IMR-90 (cell line): ENCODE measurements at regions not wholly inside any gene's neighbourhood (a gene's known extent, or its start where the extent isn't known, plus 50 kb on each side); places are given as distances from the start of the nearest gene placed in this dataset.

Experiments
- ATAC-seq: fragments of 200-7000 bp; cut with Tn5 transposase; 2 replicates; pipeline ENCODE4 v1.9.1; 2020; ENCODE audit warnings: low read depth, mild to moderate bottlenecking, moderate library complexity
- BruUV-seq: library from RNA; stranded (reverse); fragments of 400-500 nt; replicated peaks from 2 replicates; lab custom pipeline; 2021; lab: Mats Ljungman, UMichigan
- CTCF ChIA-PET: fragments of 300-600 bp; formaldehyde crosslinking; extraction: SDS; loops from one replicate; lab custom pipeline; 2021; ENCODE audit warnings: antibody characterized with exemption; lab: Yijun Ruan, JAX
- POLR2A ChIA-PET: fragments of 300-600 bp; sonication (Branson Sonifier 250); formaldehyde crosslinking; loops from one replicate; lab custom pipeline; 2022; ENCODE audit warnings: antibody characterized with exemption; ENCODE audit not compliant: unreplicated experiment; lab: Charles Lee
- DNase-seq: peaks from one replicate; pipeline ENCODE4 v3.0.0; 2013
- H2AFZ ChIP-seq: replicated peaks from 2 replicates; pipeline ENCODE3; 2013; ENCODE audit warnings: low read length, mild to moderate bottlenecking; ENCODE audit not compliant: poor library complexity
- H2AK5ac ChIP-seq: 2 replicates; pipeline ENCODE4 v1.6.1; 2013; ENCODE audit warnings: low read depth, low read length, inconsistent platforms
- H2AK9ac ChIP-seq: replicated peaks from 2 replicates; pipeline ENCODE3; 2013; ENCODE audit warnings: mild to moderate bottlenecking, low read depth, low read length, moderate library complexity; ENCODE audit not compliant: poor library complexity
- H2BK120ac ChIP-seq: 2 replicates; pipeline ENCODE4 v1.6.1; 2013; ENCODE audit warnings: low read depth, low read length, inconsistent platforms
- H2BK15ac ChIP-seq: 3 replicates; pipeline ENCODE4 v1.6.1; 2013; ENCODE audit warnings: low read depth, low read length, inconsistent platforms
- H2BK20ac ChIP-seq: 2 replicates; pipeline ENCODE4 v1.6.1; 2013; ENCODE audit warnings: low read depth, mild to moderate bottlenecking, inconsistent platforms, low read length, moderate library complexity
- H2BK5ac ChIP-seq: 2 replicates; pipeline ENCODE4 v1.6.1; 2013; ENCODE audit warnings: mild to moderate bottlenecking, low read depth, low read length, inconsistent platforms; ENCODE audit not compliant: poor library complexity, severe bottlenecking
- H3K14ac ChIP-seq: replicated peaks from 2 replicates; pipeline ENCODE4 v1.6.1; 2013; ENCODE audit warnings: low read depth, low read length, inconsistent platforms
- H3K18ac ChIP-seq: 2 replicates; pipeline ENCODE4 v1.6.1; 2013; ENCODE audit warnings: low read depth, low read length, control low read depth
- H3K23ac ChIP-seq: 2 replicates; pipeline ENCODE4 v1.6.1; 2013; ENCODE audit warnings: low read depth, low read length, inconsistent platforms
- H3K27ac ChIP-seq: 2 replicates; pipeline ENCODE4 v1.5.1; 2013; ENCODE audit warnings: mild to moderate bottlenecking, control low read depth, low read length; ENCODE audit not compliant: insufficient read depth
- H3K27me3 ChIP-seq: 2 replicates; pipeline ENCODE4 v1.6.1; 2013; ENCODE audit warnings: low read length; ENCODE audit not compliant: control insufficient read depth, insufficient read depth
- H3K36me3 ChIP-seq: 2 replicates; pipeline ENCODE4 v1.6.1; 2013; ENCODE audit warnings: low read length, mixed read lengths; ENCODE audit not compliant: control insufficient read depth, insufficient read depth
- H3K4ac ChIP-seq: 2 replicates; pipeline ENCODE4 v1.6.1; 2013; ENCODE audit warnings: low read depth, low read length, inconsistent platforms
- H3K4me1 ChIP-seq: 2 replicates; pipeline ENCODE4 v1.6.1; 2013; ENCODE audit warnings: low read length, mixed read lengths; ENCODE audit not compliant: control insufficient read depth, insufficient read depth
- H3K4me2 ChIP-seq: 2 replicates; pipeline ENCODE4 v1.6.1; 2013; ENCODE audit warnings: low read depth, mild to moderate bottlenecking, control low read depth, low read length, moderate library complexity
- H3K4me3 ChIP-seq: 2 replicates; pipeline ENCODE4 v1.5.1; 2013; ENCODE audit warnings: low read depth, mild to moderate bottlenecking, control low read depth, low read length, moderate library complexity; ENCODE audit not compliant: insufficient read depth
- H3K56ac ChIP-seq: 2 replicates; pipeline ENCODE4 v1.6.1; 2013; ENCODE audit warnings: low read length, inconsistent platforms; ENCODE audit not compliant: insufficient read depth; ENCODE audit errors: extremely low read depth
- H3K79me1 ChIP-seq, 2 experiments: 2 replicates each; pipeline ENCODE4 v1.6.1; 2013; ENCODE audit warnings: low read length in 2 of 2, inconsistent platforms in 1 of 2, low read depth in 1 of 2
- H3K9ac ChIP-seq: 2 replicates; pipeline ENCODE4 v1.6.1; 2013; ENCODE audit warnings: low read depth, low read length, control low read depth
- H3K9me1 ChIP-seq: 2 replicates; pipeline ENCODE4 v1.6.1; 2013; ENCODE audit warnings: low read length, inconsistent platforms; ENCODE audit not compliant: insufficient read depth
- H3K9me3 ChIP-seq: 2 replicates; pipeline ENCODE4 v1.6.1; 2013; ENCODE audit warnings: low read length; ENCODE audit not compliant: control insufficient read depth, insufficient read depth
- H4K20me1 ChIP-seq: 2 replicates; pipeline ENCODE4 v1.6.1; 2013; ENCODE audit warnings: low read length, inconsistent platforms; ENCODE audit not compliant: insufficient read depth
- H4K5ac ChIP-seq: 2 replicates; pipeline ENCODE4 v1.6.1; 2013; ENCODE audit warnings: mild to moderate bottlenecking, low read depth, low read length, control low read depth
- H4K8ac ChIP-seq, 2 experiments: 2 replicates each; pipeline ENCODE4 v1.6.1; 2013; ENCODE audit warnings: low read depth in 2 of 2, low read length in 2 of 2, control low read depth in 1 of 2, inconsistent platforms in 1 of 2
- H4K91ac ChIP-seq: 2 replicates; pipeline ENCODE4 v1.6.1; 2013; ENCODE audit warnings: low read depth, low read length, inconsistent platforms; ENCODE audit not compliant: insufficient read depth
- CEBPB ChIP-seq: IDR thresholded peaks from 2 replicates; pipeline ENCODE4 v1.6.1; 2012; ENCODE audit warnings: low read depth, low read length, improper control_type of control experiment
- RFX5 ChIP-seq: IDR thresholded peaks from 2 replicates; pipeline ENCODE4 v1.8.0; 2012; ENCODE audit warnings: low read depth, mild to moderate bottlenecking, low read length, moderate library complexity
- WGBS, 2 experiments: methylation state at CpG; one replicate each; pipeline versions ENCODE4 v1.1.5 to v1.1.7; 2013; ENCODE audit warnings: missing lambda C conversion rate in 2 of 2; ENCODE audit not compliant: insufficient read length in 1 of 2; ENCODE audit errors: extremely low coverage in 2 of 2; 5-methylcytosine and 5-hydroxymethylcytosine counted together
- dilution Hi-C: fragments of 300-500 bp; cut with HindIII; formaldehyde crosslinking; loops from one replicate; pipeline ENCODE4 v1.14.3; 2018; ENCODE audit warnings: low sequenced_read_pairs; ENCODE audit not compliant: unreplicated experiment
- in situ Hi-C: fragments of 300-500 bp; cut with MboI; formaldehyde crosslinking; loops from 3 replicates; pipeline ENCODE4 v1.14.3; 2019; ENCODE audit warnings: low sequenced_read_pairs, inconsistent platforms, mixed read lengths
- intact Hi-C: fragments of 100-400 bp; cut with micrococcal nuclease; formaldehyde crosslinking; loops from 2 replicates; pipeline ENCODE4 v1.10.0; 2022

DNA sequence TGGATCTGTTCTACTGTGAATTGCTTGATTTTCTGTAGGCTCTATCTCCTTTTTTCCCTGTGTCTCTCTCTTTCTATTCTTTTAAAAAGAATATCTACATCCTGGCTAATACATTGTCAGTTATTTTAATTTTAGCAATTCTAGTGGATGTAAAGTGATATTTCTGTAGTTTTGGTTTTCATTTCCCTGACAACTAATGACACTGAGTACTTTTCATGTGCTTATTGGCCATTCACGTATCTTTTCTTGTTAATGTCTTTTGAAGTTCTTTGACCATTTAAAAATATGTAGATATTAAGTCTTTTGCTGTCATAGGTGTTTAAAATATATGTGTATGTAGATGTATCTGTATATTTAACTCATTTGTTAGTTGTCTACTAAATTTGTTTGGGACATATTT, 59.0 kb upstream of the SOX3 start:
- H3K14ac ChIP-seq, result no peak overlapping the region
- H2BK5ac ChIP-seq, result no peak overlapping the region
- no peak overlapping the region for H2AK9ac ChIP-seq
- no peaks in the 10 kb centered on the region for H3K27me3 ChIP-seq
- ATAC-seq (no peak), DNase-seq (no peak)
- dilution Hi-C loops, result no loop called here
- no peak overlapping the region for H4K5ac ChIP-seq
- in situ Hi-C loops, result no loop called here
- H4K20me1 ChIP-seq, result no peaks in the 10 kb centered on the region
- intact Hi-C loops, result no loop called here
- H2AFZ ChIP-seq, result no peak overlapping the region
- ChIA-PET CTCF (no interaction called here), POLR2A (no interaction called here)
- H3K56ac ChIP-seq, result no peak overlapping the region
- H2BK20ac ChIP-seq, result no peak overlapping the region
- no peak overlapping the region for H3K9ac ChIP-seq
- no peaks in the 10 kb centered on the region for H3K36me3 ChIP-seq
- no peaks in the 10 kb centered on the region for H3K9me3 ChIP-seq
- BruUV-seq, result no TSS peak
- H3K4me3 ChIP-seq, result no peak overlapping the region
- H4K8ac ChIP-seq, result no peak overlapping the region
- no CpG with 5 or more reads among the region's 1 CpG for WGBS, 2 experiments
- no peak overlapping the region for H2BK15ac ChIP-seq
- H3K79me1 ChIP-seq, result no peaks in the 10 kb centered on the region
- no peak overlapping the region for H3K27ac ChIP-seq
- H3K4me2 ChIP-seq, result no peak overlapping the region
- no peak overlapping the region for H2BK120ac ChIP-seq
- H2AK5ac ChIP-seq, result no peak overlapping the region
- H3K23ac ChIP-seq, result no peak overlapping the region
- H3K4ac ChIP-seq, result no peak overlapping the region
- no peak overlapping the region for H4K91ac ChIP-seq
- H3K18ac ChIP-seq, result no peak overlapping the region
- H3K9me1 ChIP-seq, result no peaks in the 10 kb centered on the region
- TF ChIP-seq CEBPB (no peak), RFX5 (peak; percentile 88)
- no peaks in the 10 kb centered on the region for H3K4me1 ChIP-seq
